SJSA1 (cell line): ENCODE measurements at regions not wholly inside any gene's neighbourhood (a gene's known extent, or its start where the extent isn't known, plus 50 kb on each side); places are given as distances from the start of the nearest gene placed in this dataset.

Experiments used
- DNase-seq, 2 experiments: peaks; one replicate each; pipeline ENCODE4 v3.0.0-alpha.2; 2015 to 2020; ENCODE audit warnings: low spot score in 2 of 2, low read depth in 1 of 2
- H3K27ac ChIP-seq: fragments of 250-450 bp; sonication (Bioruptor Pico); 2 replicates; pipeline ENCODE4 v1.5.1; 2020; ENCODE audit warnings: mild to moderate bottlenecking, moderate library complexity
- H3K27me3 ChIP-seq: fragments of 250-450 bp; sonication (Bioruptor Pico); replicated peaks from 2 replicates; pipeline ENCODE4 v1.5.1; 2020; ENCODE audit warnings: mild to moderate bottlenecking, moderate library complexity
- H3K36me3 ChIP-seq: fragments of 250-450 bp; sonication (Bioruptor Pico); 2 replicates; pipeline ENCODE4 v1.5.1; 2020; ENCODE audit warnings: mild to moderate bottlenecking
- H3K4me1 ChIP-seq: fragments of 250-450 bp; sonication (Bioruptor Pico); replicated peaks from 2 replicates; pipeline ENCODE4 v1.6.1; 2021; ENCODE audit warnings: mild to moderate bottlenecking
- H3K4me3 ChIP-seq: fragments of 250-450 bp; sonication (Bioruptor Pico); 2 replicates; pipeline ENCODE4 v1.5.1; 2020; ENCODE audit warnings: mild to moderate bottlenecking
- H3K9me3 ChIP-seq: fragments of 250-450 bp; sonication (Bioruptor Pico); replicated peaks from 2 replicates; pipeline ENCODE4 v1.5.1; 2020; ENCODE audit warnings: mild to moderate bottlenecking

DNA sequence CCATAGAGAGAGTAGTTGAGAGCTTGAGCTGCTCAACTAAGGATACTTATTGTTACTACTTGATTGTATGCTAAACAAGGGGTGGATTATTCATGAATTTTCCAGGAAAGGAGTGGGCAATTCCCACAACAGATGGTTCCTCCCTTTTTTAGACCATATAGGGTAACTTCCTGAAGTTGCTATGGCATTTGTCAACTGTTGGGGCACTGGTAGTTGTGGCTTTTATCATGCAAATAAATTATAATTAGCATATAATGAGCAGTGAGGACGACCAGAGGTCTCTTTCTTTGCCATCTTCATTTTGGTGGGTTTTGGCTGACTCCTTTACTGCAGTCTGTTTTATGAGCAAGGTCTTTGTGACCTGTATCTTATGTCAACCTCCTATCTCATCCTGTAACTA, 1403.5 kb upstream of the PABPC4L start:
- no peak for DNase-seq
- H3K36me3 ChIP-seq: no peaks in the 10 kb centered on the region
- H3K27me3 ChIP-seq: no peaks in the 10 kb centered on the region
- no peak overlapping the region for H3K27ac ChIP-seq
- no peaks in the 10 kb centered on the region for H3K4me1 ChIP-seq
- H3K9me3 ChIP-seq: no peaks in the 10 kb centered on the region; the same call in 1 of the 2 replicates
- no peak overlapping the region for H3K4me3 ChIP-seq

DNA sequence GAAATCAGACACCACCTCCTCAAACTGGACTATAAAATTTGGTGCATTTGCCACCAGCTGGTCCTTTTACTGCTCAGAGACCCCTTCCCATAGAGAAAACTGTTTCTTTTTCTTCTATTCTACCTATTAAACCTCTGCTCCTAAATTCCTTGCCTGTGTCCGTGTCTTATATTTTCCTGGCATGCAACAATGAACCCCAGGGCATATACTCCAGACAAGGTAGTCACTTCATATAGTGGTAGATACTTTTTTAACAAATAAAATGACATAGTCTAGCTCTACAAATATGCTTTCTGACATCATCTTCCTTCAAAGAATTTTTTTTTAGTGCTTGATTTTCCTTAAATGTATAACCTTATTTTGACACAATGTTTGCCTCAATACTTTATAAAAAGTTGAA, 1402.9 kb upstream of the PABPC4L start:
- H3K4me3 ChIP-seq: no peak overlapping the region
- H3K27ac ChIP-seq: no peak overlapping the region
- no peaks in the 10 kb centered on the region for H3K4me1 ChIP-seq
- no peaks in the 10 kb centered on the region for H3K36me3 ChIP-seq
- H3K27me3 ChIP-seq: no peaks in the 10 kb centered on the region
- DNase-seq: no peak
- no peaks in the 10 kb centered on the region; the same call in 1 of the 2 replicates for H3K9me3 ChIP-seq

DNA sequence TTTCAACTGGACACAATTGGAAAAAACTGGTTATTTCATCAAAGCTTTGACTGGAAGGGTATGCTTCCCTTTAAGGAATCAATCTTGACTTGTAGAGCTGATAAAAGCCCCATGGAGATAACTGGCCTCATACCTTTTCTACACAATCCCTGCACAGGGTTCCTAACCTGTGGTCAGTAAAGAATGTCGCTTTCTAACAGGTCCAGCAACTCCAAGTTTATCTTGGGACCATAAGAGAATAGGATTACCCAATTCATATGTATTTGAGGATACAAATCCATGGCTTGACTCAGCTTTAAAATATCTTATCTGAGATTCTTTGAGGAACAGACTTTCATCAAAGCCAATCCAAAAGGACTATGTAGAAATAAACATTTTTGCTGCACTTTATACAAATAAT, 1399.8 kb upstream of the PABPC4L start:
- Histone ChIP-seq H3K36me3 (no peaks in the 10 kb centered on the region), H3K9me3 (no peaks in the 10 kb centered on the region; the same call in none of the 2 replicates), H3K27me3 (no peaks in the 10 kb centered on the region), H3K4me3 (no peak overlapping the region), H3K4me1 (no peaks in the 10 kb centered on the region), H3K27ac (no peak overlapping the region)
- DNase-seq: no peak

DNA sequence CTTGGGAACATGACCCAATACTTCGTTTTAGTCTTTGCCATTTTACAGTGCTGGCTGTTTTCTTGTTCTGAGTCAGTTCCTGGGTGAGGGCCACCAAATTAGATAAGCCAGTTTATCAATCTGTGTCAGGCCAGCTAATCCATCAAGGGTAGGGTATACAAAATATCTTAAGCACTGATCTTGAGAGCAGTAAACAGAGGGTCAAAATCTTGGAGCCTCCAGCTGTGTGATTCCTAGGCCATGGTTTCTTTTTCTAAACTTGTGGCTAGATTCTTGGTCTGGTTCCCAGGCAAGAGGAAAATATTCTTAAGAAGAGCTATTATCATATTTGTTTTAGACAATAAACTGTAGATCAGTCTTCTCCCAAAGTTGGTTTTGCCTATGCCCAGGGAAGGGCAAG, 1396.6 kb upstream of the PABPC4L start:
- no peaks in the 10 kb centered on the region for H3K27me3 ChIP-seq
- no peaks in the 10 kb centered on the region; the same call in none of the 2 replicates for H3K9me3 ChIP-seq
- H3K27ac ChIP-seq: no peak overlapping the region
- no peak for DNase-seq
- H3K36me3 ChIP-seq: no peaks in the 10 kb centered on the region
- no peaks in the 10 kb centered on the region for H3K4me1 ChIP-seq
- no peak overlapping the region for H3K4me3 ChIP-seq

DNA sequence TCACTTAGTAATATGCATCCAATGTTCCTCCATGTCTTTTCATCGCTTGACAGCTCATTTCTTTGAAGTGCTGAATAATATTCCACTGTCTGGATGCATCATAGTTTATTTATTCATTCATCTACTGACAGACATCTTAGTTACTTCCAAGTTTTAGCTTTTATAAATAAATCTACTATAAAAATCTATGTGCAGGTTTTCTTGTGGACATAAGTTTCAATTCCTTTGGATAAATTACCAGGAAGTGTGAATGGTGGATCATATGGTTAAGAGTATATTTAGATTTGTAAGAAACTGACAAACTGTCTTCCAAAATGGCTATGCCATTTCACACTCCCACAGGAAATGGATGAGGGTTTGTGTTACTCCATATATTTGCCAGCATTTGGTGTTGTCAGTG, 1392.9 kb upstream of the PABPC4L start:
- H3K27ac ChIP-seq: no peak overlapping the region
- no peak overlapping the region for H3K4me3 ChIP-seq
- no peak for DNase-seq
- no peaks in the 10 kb centered on the region for H3K36me3 ChIP-seq
- no peaks in the 10 kb centered on the region for H3K27me3 ChIP-seq
- no peaks in the 10 kb centered on the region for H3K4me1 ChIP-seq
- no peaks in the 10 kb centered on the region; the same call in 1 of the 2 replicates for H3K9me3 ChIP-seq

DNA sequence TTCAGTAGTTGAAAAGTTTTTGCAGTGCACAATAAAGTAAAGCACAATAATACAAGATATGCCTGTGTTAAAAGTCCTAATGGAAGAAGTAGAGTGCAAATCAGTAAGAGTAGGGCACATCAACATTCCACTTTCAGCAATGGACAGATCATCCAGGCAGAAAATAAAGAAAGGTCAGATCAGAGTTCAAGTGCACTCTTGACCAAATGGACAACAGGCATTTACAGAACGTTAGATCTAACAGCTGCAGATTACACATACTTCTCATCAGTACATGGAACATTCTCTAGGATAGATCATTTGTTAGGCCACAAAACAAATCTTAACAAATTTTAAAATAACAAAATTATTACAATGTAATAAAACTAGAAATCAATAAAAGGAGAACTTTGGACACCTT, 1373.5 kb upstream of the PABPC4L start:
- no peak for DNase-seq
- Histone ChIP-seq H3K4me1 (no peaks in the 10 kb centered on the region), H3K36me3 (no peaks in the 10 kb centered on the region), H3K4me3 (no peak overlapping the region), H3K27ac (no peak overlapping the region), H3K27me3 (no peaks in the 10 kb centered on the region), H3K9me3 (0 out of 2 replicates have a peak, but pooled peaks cover 3% of the 10 kb centered on the region)

DNA sequence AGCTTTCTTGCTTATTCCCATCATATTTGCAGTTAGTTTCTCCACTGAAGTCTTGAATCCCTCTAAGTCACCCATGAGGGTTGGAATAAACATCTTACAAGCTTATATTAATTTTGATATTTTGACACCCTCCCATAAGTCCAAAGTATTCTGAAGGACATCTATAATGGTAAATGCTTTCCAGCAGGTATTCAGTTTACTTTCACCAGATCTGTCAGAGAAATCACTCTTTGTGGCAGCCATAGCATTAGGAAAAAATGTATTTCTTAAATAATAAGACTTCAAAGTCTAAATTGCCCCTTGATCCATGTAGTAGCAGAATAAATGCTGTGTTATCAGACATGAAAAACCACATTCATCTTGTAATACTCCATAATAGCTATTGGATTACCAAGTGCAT, 1371.7 kb upstream of the PABPC4L start:
- no peak overlapping the region for H3K27ac ChIP-seq
- H3K36me3 ChIP-seq: no peaks in the 10 kb centered on the region
- 0 out of 2 replicates have a peak, but pooled peaks cover 3% of the 10 kb centered on the region for H3K9me3 ChIP-seq
- DNase-seq: no peak
- no peaks in the 10 kb centered on the region for H3K27me3 ChIP-seq
- no peak overlapping the region for H3K4me3 ChIP-seq
- H3K4me1 ChIP-seq: no peaks in the 10 kb centered on the region

DNA sequence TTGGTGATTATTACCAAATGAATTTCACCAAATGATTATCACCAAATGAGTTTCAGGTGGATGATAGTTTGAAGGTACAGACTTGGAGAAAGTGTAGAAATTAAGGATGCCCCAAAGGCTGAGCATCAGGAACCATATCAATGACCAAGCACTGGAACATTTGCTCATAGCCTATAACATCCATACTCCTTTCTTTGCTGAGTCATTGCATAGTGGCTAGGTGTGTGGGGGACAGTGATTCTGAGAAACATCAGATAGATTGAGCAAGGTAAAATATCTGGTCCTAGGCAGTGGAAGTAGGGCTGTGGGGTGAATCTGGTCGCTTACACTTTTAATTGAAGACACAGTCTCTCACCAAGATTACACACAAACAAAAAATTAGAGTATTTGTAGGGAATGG, 1362.5 kb upstream of the PABPC4L start:
- DNase-seq: no peak
- Histone ChIP-seq H3K27me3 (no peaks in the 10 kb centered on the region), H3K36me3 (no peaks in the 10 kb centered on the region), H3K4me1 (no peaks in the 10 kb centered on the region), H3K4me3 (no peak overlapping the region), H3K9me3 (no peaks in the 10 kb centered on the region), H3K27ac (no peak overlapping the region)

DNA sequence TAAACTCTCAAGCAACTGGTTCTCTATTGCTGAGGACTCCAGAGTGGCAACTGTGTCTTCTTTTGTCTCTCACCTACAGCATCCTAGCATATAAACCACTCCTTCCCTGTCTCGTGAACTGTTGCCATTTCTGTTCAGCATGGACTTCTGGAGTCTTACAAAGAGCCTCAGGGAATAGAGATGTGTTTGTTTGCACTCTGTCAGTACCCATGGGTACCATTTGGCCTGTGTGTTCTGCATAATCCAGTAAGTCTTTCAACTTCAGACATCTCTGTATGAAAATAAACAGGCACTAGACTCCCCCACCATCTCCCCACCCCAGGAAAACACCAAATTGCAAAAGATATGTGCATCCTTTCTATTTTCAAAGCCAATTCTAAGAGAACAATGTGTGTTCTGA, 1351.6 kb upstream of the PABPC4L start:
- Histone ChIP-seq H3K27ac (no peak overlapping the region), H3K36me3 (no peaks in the 10 kb centered on the region), H3K4me3 (no peak overlapping the region), H3K9me3 (no peaks in the 10 kb centered on the region), H3K4me1 (no peaks in the 10 kb centered on the region), H3K27me3 (no peaks in the 10 kb centered on the region)
- DNase-seq: no peak

DNA sequence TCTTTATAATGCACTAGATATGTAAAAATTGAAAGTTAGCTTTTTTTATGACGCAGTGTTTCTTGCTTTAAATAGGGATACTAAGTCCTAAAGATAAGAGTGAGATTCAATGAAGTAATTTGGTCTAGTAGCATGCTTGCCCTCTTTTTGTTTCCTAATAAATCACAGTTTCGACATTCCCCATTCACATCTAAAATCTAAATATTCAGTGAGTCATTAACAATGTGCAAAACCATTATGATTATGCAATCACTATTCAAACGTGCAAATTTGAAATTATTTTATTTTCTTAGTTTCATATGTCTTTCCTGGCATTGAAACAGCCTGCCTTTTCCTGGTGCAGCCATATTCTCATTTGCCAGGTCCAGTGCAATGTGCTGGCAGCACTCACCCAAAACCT, 1350.5 kb upstream of the PABPC4L start:
- Histone ChIP-seq H3K27ac (no peak overlapping the region), H3K4me1 (no peaks in the 10 kb centered on the region), H3K27me3 (no peaks in the 10 kb centered on the region), H3K4me3 (no peak overlapping the region), H3K36me3 (no peaks in the 10 kb centered on the region), H3K9me3 (no peaks in the 10 kb centered on the region)
- no peak for DNase-seq

DNA sequence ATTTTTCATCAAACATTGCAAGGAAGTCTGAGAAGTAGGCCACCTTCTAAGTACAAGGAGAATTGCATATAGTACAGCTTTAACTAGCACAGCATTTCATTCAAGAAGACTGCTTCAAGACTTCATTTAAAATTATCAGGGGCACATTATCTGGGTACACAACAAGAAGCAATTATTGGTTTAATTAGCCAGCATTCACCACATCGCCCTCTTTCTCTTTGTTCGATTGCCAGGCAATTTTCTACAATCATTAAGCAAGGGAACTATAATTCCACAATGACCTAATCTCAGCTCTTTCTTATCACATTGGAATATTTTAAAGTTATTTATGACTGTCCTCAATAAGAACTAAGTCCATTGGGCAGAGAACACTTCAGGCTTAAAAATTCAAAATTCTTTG, 1347.1 kb upstream of the PABPC4L start:
- no peaks in the 10 kb centered on the region for H3K9me3 ChIP-seq
- DNase-seq: no peak
- no peak overlapping the region for H3K27ac ChIP-seq
- H3K27me3 ChIP-seq: no peaks in the 10 kb centered on the region
- H3K4me1 ChIP-seq: no peaks in the 10 kb centered on the region
- H3K4me3 ChIP-seq: no peak overlapping the region
- H3K36me3 ChIP-seq: no peaks in the 10 kb centered on the region

DNA sequence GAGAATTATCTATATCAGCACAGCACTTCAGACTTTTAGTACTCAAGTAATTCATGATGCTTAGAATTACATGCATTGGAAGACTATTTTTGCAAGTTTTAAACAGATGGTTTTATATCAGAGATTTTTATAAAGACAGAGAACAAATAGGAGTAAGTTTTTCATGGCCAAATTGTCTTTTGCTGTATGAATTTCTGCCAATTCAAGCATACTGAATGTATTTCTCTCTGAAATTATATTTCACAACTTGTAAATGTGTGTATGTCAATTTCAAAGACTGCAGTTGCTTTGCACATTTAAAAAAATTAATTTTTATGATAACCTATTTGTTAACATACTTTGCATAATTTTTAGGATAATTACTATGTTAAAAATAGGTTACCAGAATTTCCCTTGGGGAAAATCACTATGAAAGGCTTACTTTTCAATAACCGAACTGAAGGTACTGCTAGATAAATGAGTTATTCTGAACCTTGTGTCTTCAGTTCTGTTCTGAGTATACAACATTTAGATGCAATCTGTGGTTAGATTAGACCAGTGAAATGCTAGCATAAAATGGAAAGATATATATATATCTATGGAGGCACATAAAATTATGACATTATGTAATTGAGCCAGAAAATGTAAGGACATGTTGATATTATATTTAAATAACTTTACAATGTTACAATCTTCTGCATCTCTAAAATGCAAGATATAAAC, 1344.2 kb upstream of the PABPC4L start:
- Histone ChIP-seq H3K27me3 (no peaks in the 10 kb centered on the region), H3K4me1 (no peaks in the 10 kb centered on the region), H3K9me3 (no peaks in the 10 kb centered on the region), H3K27ac (no peak overlapping the region), H3K36me3 (no peaks in the 10 kb centered on the region), H3K4me3 (no peak overlapping the region)
- DNase-seq: no peak

DNA sequence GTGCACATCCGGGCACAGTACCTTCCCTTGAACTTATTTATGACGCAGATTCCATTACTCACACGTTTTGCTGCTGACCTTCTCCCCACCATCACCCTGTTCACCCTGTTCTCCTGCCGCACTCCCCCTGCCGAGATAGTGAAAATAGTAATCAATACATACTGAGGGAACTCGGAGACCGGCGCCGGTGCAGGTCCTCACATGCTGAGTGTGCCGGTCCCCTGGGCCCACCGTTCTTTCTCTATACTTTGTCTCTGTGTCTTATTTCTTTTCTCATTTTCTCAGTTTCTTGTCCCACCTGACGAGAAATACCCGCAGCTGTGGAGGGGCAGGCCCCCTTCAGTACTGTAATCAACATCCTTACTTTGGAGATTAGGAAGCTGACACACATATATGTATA, 1337.1 kb upstream of the PABPC4L start:
- Histone ChIP-seq H3K27me3 (no peaks in the 10 kb centered on the region), H3K4me3 (no peak overlapping the region), H3K4me1 (no peaks in the 10 kb centered on the region), H3K27ac (no peak overlapping the region), H3K9me3 (no peaks in the 10 kb centered on the region), H3K36me3 (no peaks in the 10 kb centered on the region)
- no peak for DNase-seq

DNA sequence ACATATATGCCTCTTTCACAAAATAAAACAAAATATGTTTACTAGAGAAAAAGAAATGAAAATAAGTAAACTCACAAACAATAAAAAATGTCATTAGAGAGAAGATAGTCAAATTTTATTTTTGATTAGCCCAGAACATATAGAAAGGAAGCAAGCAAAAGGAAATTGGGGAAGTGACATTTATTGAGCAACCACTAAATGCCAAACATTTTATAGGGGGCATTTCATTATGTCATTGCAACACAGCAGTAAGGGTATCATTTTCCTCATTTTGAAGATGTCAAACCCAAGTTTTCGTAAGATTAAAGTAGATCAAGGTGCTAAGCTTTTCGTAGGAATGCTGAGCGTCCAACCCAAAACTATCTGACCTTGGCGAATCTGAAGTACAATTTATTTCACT, 1331.5 kb upstream of the PABPC4L start:
- H3K27ac ChIP-seq: no peak overlapping the region
- H3K4me3 ChIP-seq: no peak overlapping the region
- H3K9me3 ChIP-seq: no peaks in the 10 kb centered on the region
- no peaks in the 10 kb centered on the region for H3K27me3 ChIP-seq
- no peaks in the 10 kb centered on the region for H3K4me1 ChIP-seq
- DNase-seq: no peak
- no peaks in the 10 kb centered on the region for H3K36me3 ChIP-seq

DNA sequence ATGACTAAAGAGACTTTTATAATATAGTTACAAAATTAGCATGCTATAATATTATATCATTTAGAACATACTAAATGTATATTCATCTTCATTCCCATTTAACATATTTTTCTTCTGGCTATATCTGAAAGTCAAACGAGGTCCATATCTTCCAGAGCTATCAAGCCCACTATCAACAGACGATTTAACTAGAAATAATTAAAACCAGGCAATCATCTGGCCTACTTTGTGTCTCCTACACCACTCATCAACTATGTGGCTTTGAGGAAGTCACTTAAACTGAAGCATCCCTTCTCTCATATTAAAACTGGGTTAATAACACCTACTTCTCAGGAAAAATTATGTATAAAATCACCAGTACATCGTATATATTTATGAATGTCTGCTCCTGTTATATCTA, 1330.5 kb upstream of the PABPC4L start:
- Histone ChIP-seq H3K4me3 (no peak overlapping the region), H3K4me1 (no peaks in the 10 kb centered on the region), H3K9me3 (no peaks in the 10 kb centered on the region), H3K36me3 (no peaks in the 10 kb centered on the region), H3K27me3 (no peaks in the 10 kb centered on the region), H3K27ac (no peak overlapping the region)
- DNase-seq: no peak
